Heart right ventricle (tissue), 16 donors: ENCODE measurements at regions not wholly inside any gene's neighbourhood (a gene's known extent, or its start where the extent isn't known, plus 50 kb on each side); places are given as distances from the start of the nearest gene placed in this dataset.

Source experiments
- ATAC-seq, 8 donors: fragments of 200-7000 bp; cut with Tn5 transposase; one replicate each; pipeline ENCODE4 v1.9.1; 2020; ENCODE audit warnings: mild to moderate bottlenecking in 8 of 8, moderate library complexity in 8 of 8, moderate number of reproducible peaks in 1 of 8
- DNase-seq, 2 donors: peaks; one replicate each; pipeline ENCODE4 v3.0.0-alpha.2; 2020
- H3K27ac ChIP-seq, 10 donors: fragments of 200-600 bp; sonication (generic) in 2 of 10; one replicate each; pipeline versions ENCODE4 v1.5.0 to v1.8.0; 2020 to 2022; ENCODE audit warnings: mild to moderate bottlenecking in 3 of 10
- H3K27me3 ChIP-seq, 7 donors: fragments of 200-600 bp; one replicate each; pipeline ENCODE4 v1.8.0; 2021 to 2022; ENCODE audit warnings: mild to moderate bottlenecking in 2 of 7
- H3K36me3 ChIP-seq, 9 donors: fragments of 200-600 bp; sonication (generic) in 1 of 9; one replicate each; pipeline versions ENCODE4 v1.5.0 to v1.8.0; 2020 to 2022; ENCODE audit warnings: mild to moderate bottlenecking in 2 of 9
- H3K4me1 ChIP-seq, 9 donors: fragments of 200-600 bp; sonication (generic) in 1 of 9; one replicate each; pipeline versions ENCODE4 v1.5.0 to v1.8.0; 2020 to 2022; ENCODE audit warnings: mild to moderate bottlenecking in 4 of 9
- H3K4me3 ChIP-seq, 10 donors: fragments of 200-600 bp; sonication (generic) in 2 of 10; one replicate each; pipeline versions ENCODE4 v1.5.0 to v1.8.0; 2020 to 2022; ENCODE audit warnings: mild to moderate bottlenecking in 7 of 10, moderate library complexity in 2 of 10
- H3K9me3 ChIP-seq, 11 donors: fragments of 200-600 bp in 10 of 11; sonication (generic) in 2 of 11; one replicate each; pipeline versions ENCODE4 v1.5.0 to v1.8.0; 2013 to 2022; ENCODE audit warnings: mild to moderate bottlenecking in 2 of 11, control low read depth in 1 of 11, moderate library complexity in 1 of 11
- WGBS, 2 donors: extraction: QIAGEN DNeasy Blood & Tissue Kit; methylation state at CpG; one replicate each; pipeline ENCODE4 v1.1.7; 2013; ENCODE audit warnings: inconsistent platforms in 1 of 2; 5-methylcytosine and 5-hydroxymethylcytosine counted together
- intact Hi-C, 10 donors: fragments of 100-400 bp; cut with DNase I; formaldehyde crosslinking; loops; one replicate each; pipeline versions ENCODE4 v1.11.1 to v1.14.2; 2022
- TF ChIP-seq, protein P1 (sequence below), 9 donors: fragments of 200-600 bp; sonication (generic) in 2 of 9; IDR thresholded peaks; one replicate each; pipeline versions ENCODE4 v1.5.0 to v1.8.0; 2021 to 2022; ENCODE audit warnings: antibody characterized with exemption in 9 of 9, mild to moderate bottlenecking in 5 of 9, moderate library complexity in 1 of 9
- donor health status: Arrhythmogenic right ventricular cardiomyopathy.
- donor health status: ischemic (EF 13 %, LVEDD 7.1; RV severe dilation, severe dysfunction).
- donor health status: healthy with polysubstance abuse.
- donor health status: DM: no; HTN: yes; CAD: no.
- donor health status: DM: no; HTN: no; CAD: no.
- donor health status: ischemic (EF 25% LVEDD 6.9; RV normal size, moderate dysfunction).
- donor health status: ischemic (EF 25% LVEDD 5.7; RV mildly dilated, moderate dysfunction).
- donor health status: healthy.
- donor health status: DM: yes; HTN: yes; CAD: no.
- donor health status: Ischemic cardiomyopathy.
- donor health status: ischemic (EF 35%, LVEDD 5.7; RV mildly dilated, moderate dysfunction).
- donor health status: nonischemic (EF 11% LVEDD 7.7; RV severe dilation, severe dysfunction).
- donor health status: DM: yes; HTN: yes; CAD: no.
- donor health status: PGD.
- donor health status: ischemic (EF 29% LVEDD 5.4; RV normal size, mild dysfunction).
- donor health status: nonischemic (EF 23%, LVEDD 6.1; RV moderate dilation, normal function).

DNA sequence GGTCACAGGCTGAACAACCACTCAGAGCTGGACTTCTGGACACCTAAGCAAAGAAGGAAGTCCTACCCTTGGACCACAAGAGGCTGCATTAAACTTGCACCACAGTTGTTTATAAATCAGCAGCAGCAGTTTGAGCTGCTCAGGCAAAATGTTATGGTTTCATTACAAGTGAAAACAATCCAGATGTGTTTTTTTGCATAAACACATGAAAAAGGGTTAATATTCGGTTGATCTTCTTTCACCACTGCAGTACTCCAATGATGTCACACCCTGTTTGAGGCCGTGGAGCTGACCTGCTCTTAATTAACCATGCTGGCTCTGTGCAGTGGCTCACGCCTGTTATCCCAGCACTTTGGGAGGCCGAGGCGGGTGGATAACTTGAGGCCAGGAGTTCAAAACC lies 490.8 kb upstream of the CELF2 start:
- Histone ChIP-seq H3K4me3 (no peak overlapping the region), H3K9me3 (no peaks in the 10 kb centered on the region), H3K36me3 (no peaks in the 10 kb centered on the region), H3K27me3 (no peaks in the 10 kb centered on the region), H3K27ac (no peak overlapping the region), H3K4me1 (no peaks in the 10 kb centered on the region)
- TF ChIP-seq, protein P1, sequence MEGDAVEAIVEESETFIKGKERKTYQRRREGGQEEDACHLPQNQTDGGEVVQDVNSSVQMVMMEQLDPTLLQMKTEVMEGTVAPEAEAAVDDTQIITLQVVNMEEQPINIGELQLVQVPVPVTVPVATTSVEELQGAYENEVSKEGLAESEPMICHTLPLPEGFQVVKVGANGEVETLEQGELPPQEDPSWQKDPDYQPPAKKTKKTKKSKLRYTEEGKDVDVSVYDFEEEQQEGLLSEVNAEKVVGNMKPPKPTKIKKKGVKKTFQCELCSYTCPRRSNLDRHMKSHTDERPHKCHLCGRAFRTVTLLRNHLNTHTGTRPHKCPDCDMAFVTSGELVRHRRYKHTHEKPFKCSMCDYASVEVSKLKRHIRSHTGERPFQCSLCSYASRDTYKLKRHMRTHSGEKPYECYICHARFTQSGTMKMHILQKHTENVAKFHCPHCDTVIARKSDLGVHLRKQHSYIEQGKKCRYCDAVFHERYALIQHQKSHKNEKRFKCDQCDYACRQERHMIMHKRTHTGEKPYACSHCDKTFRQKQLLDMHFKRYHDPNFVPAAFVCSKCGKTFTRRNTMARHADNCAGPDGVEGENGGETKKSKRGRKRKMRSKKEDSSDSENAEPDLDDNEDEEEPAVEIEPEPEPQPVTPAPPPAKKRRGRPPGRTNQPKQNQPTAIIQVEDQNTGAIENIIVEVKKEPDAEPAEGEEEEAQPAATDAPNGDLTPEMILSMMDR (IDR thresholded peaks at IDR 0.05): no peak
- WGBS, 2 donors: 87 to 89% methylated on average over 5 of the region's 5 CpGs
- ATAC-seq (no peak), DNase-seq (no peak)
- intact Hi-C loops: no loop called here

DNA sequence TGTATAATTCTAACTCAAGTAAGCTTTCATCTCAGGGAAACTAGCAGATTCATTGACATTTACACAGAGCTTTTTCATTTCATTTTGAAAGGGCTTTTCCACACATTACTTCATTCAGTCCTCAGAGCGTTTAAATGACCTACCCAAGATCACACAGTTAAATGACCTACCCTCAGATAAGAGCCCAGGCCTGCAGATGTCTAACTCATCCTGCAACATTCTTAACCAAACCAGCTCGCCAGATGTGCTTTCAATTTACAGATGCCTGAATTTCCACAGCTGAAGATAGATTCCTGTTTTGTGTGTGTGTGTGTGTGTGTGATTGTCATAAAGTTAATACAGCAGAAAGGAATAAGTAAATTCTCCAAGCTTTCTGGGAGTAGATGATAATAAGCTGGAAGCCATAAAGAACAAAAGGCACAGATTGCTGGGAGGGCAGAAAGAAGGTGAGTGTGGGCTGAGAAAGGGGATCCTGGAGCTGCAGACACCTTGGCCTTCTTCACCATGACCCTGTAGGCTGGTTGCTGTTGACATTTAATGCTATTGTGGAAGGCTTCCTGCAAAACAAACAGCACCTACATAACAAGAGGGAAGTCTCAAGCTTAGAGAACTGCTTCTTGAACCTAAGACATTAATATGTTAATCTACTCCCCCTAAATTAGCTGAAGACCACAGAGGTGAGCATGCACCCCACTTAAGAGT lies 489.7 kb upstream of the CELF2 start:
- no peak overlapping the region for H3K27ac ChIP-seq
- TF ChIP-seq, protein P1 (IDR thresholded peaks at IDR 0.05): no peak
- DNase-seq (no peak), ATAC-seq (no peak)
- H3K4me3 ChIP-seq: no peak overlapping the region
- no peaks in the 10 kb centered on the region for H3K27me3 ChIP-seq
- no peaks in the 10 kb centered on the region for H3K4me1 ChIP-seq
- 72 to 92% methylated on average over 2 of the region's 2 CpGs for WGBS, 2 donors
- H3K9me3 ChIP-seq: no peaks in the 10 kb centered on the region
- intact Hi-C loops: no loop called here
- H3K36me3 ChIP-seq: no peaks in the 10 kb centered on the region

DNA sequence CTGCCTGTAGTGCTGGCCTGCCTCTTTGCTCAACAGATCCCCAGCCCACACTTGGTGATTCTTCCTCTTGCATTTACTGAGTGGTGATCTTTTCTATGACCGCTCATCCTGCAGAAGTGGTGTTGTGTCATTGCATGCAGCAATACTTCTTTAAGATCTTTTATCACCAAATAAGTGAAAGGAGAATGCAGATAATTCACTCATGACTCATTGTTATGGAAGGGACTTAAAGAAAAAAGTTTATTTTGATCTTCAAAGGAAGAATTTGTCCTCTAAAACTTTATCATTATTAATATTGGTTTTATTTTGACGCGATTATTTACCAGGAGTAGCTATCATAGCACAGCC lies 489.1 kb upstream of the CELF2 start:
- ATAC-seq (no peak), DNase-seq (no peak)
- WGBS, 2 donors: 91 to 95% methylated on average over 3 of the region's 3 CpGs
- Histone ChIP-seq H3K4me1 (no peaks in the 10 kb centered on the region), H3K27ac (no peak overlapping the region), H3K36me3 (no peaks in the 10 kb centered on the region), H3K9me3 (no peaks in the 10 kb centered on the region), H3K27me3 (no peaks in the 10 kb centered on the region), H3K4me3 (no peak overlapping the region)
- intact Hi-C loops: no loop called here
- TF ChIP-seq, protein P1 (IDR thresholded peaks at IDR 0.05): no peak

DNA sequence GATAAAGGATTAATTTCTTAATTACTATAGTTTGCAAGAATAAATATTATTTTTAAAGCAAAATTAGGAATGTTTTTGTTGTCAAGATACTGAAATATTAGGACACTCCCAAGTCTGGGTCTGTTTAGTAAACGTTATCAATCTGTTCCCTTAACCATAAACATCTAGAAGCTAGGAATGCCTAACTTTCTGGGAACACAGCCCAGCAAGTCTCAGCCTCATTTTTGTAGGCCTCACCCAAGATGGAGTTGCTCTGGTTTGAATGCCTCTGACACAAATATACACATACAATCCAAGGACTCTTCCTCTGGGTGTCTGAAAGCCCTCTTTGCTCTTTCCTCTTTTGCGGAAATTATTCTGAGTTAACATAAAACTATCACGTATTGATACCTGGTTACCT lies 487.4 kb upstream of the CELF2 start:
- ATAC-seq: no peak
- 63 to 85% methylated on average over 3 of the region's 3 CpGs for WGBS, 2 donors

More for the DNA sequence above, 487.4 kb upstream of the CELF2 start:
- Histone ChIP-seq H3K9me3 (no peaks in the 10 kb centered on the region), H3K27ac (no peak overlapping the region), H3K27me3 (no peaks in the 10 kb centered on the region), H3K4me1 (no peaks in the 10 kb centered on the region), H3K4me3 (no peak overlapping the region), H3K36me3 (no peaks in the 10 kb centered on the region)
- TF ChIP-seq, protein P1 (IDR thresholded peaks at IDR 0.05): no peak
- intact Hi-C loops: no loop called here
- DNase-seq: no peak
